ENCODE measurements at regions not wholly inside any gene's neighbourhood (a gene's known extent, or its start where the extent isn't known, plus 50 kb on each side); places are given as distances from the start of the nearest gene placed in this dataset.

DNA sequence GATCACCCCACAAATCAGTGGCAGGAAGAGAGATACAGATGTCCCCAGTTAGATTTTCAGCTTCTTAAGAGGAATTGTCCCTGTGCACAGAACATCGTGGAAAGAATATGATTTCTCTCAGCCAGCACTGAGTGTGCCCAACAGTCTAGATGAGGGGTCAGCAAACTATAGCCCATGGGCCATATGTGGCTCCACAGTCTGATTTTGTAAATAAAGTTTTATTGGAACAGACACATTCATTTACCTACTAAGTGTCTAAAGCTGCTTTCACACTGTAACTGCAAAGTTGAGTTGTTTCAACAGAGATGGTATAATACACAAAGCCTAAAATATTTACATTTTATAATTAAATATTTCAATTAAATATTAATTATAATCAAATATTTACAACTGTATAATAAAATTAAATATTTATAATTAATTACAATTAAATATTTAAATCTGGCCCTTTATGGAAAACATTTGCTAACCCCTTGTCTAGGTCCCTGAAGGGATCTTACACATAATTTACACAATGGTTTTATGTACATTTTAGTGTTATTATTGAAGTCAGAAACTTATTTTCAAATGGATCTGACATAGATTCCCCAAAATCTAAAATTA is 407.6 kb downstream of the PTPRU start:
- ATAC-seq (replicated peaks) (no peak), DNase-seq (no peak)
- no peaks in the 10 kb centered on the region for H3K36me3 Mint-ChIP-seq (ENCODE audit: insufficient read depth)
- no peaks in the 10 kb centered on the region for H3K4me1 Mint-ChIP-seq (ENCODE audit: low read depth in 2 of 2)
- no peak overlapping the region for H3K4me3 Mint-ChIP-seq
- H3K27ac Mint-ChIP-seq = no peak overlapping the region
- H3K9me3 Mint-ChIP-seq = no peaks in the 10 kb centered on the region
- H3K27me3 Mint-ChIP-seq = peaks cover 38 to 56% of the 10 kb centered on the region in 2 donors

DNA sequence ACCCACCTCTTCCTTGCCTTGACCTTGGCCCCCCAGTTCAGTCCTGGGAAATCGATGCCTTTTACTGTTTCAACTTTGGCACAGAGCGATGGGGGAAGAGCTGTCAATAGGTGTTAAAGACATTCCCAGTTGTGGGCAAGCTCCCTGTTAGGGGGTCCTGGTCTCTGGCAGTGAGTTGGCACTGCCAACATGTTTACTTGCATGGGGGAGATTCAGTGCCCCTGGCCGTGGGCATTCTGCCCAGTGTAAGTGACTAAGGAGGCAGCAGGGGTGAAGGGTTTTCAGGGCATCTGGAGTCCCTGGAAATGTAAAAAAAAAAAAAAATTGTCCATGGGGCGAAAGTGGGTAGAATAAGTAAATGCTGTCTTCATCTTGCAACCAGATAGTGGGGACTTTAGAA is 407.0 kb downstream of the PTPRU start:
- no peaks in the 10 kb centered on the region for H3K9me3 Mint-ChIP-seq
- peaks cover 36 to 51% of the 10 kb centered on the region in 2 donors for H3K27me3 Mint-ChIP-seq
- no peak overlapping the region for H3K27ac Mint-ChIP-seq
- no peaks in the 10 kb centered on the region for H3K36me3 Mint-ChIP-seq (ENCODE audit: insufficient read depth)
- no peaks in the 10 kb centered on the region for H3K4me1 Mint-ChIP-seq (ENCODE audit: low read depth in 2 of 2)
- no peak for DNase-seq
- no peak for ATAC-seq (replicated peaks)
- no peak overlapping the region for H3K4me3 Mint-ChIP-seq

- no peak overlapping the region for H3K27ac Mint-ChIP-seq
- no peaks in the 10 kb centered on the region for H3K36me3 Mint-ChIP-seq (ENCODE audit: insufficient read depth)
- no peaks in the 10 kb centered on the region for H3K9me3 Mint-ChIP-seq
- ATAC-seq (replicated peaks) = no peak
- peaks cover 29 to 46% of the 10 kb centered on the region in 2 donors for H3K27me3 Mint-ChIP-seq
- H3K4me1 Mint-ChIP-seq (ENCODE audit: low read depth in 2 of 2) = no peaks in the 10 kb centered on the region
- no peak for DNase-seq
- H3K4me3 Mint-ChIP-seq = no peak overlapping the region
These were observed 406.2 kb downstream of the PTPRU start for GRCh38 chr1:29642519-29642918.

DNA sequence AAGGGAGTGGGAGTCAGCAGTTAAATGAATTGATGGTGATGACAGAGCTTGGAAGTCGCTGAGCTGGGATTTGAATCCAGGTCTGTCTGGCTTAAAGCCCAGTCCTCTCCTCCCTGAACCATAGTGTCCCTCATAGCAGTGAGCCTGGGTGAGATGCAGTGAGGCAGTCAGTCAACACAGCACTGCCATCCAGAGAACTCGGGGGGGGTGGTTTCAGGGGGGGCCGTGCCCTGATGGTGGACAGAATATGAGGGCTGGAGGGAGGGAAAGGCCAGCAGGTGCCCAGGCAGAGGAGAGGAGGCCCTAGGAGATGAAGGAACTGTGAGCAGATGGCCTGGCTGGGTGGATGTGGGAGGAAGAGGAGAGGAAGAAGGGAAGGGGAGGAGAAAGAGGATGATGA is 405.6 kb downstream of the PTPRU start:
- ATAC-seq (replicated peaks) (no peak), DNase-seq (no peak)
- H3K27ac Mint-ChIP-seq = no peak overlapping the region
- no peaks in the 10 kb centered on the region for H3K36me3 Mint-ChIP-seq (ENCODE audit: insufficient read depth)
- H3K4me3 Mint-ChIP-seq = no peak overlapping the region
- no peaks in the 10 kb centered on the region for H3K9me3 Mint-ChIP-seq
- peaks cover 27 to 51% of the 10 kb centered on the region in 2 donors for H3K27me3 Mint-ChIP-seq
- H3K4me1 Mint-ChIP-seq (ENCODE audit: low read depth in 2 of 2) = no peaks in the 10 kb centered on the region

DNA sequence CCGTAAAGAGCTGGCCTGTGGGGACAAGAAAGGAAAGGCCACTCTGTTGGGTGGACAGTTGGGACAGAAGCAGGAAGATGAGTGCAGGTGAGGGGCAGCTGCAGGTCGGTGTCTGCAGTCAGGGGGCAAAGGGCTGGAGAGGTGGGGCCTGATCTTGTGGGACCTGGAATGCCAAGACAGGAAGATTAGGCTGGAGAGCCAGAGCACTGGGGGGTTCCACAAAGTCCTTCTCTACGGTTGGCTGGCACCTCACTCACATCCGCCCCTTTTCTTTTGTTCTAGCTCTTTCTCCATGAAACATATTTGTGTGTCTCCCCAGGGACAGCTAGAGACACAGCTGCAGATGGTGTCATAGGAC is 404.1 kb downstream of the PTPRU start:
- Mint-ChIP-seq H3K36me3 (ENCODE audit: insufficient read depth) (no peaks in the 10 kb centered on the region), H3K27me3 (peaks cover 30 to 63% of the 10 kb centered on the region in 2 donors), H3K9me3 (no peaks in the 10 kb centered on the region), H3K4me1 (ENCODE audit: low read depth in 2 of 2) (no peaks in the 10 kb centered on the region), H3K4me3 (no peak overlapping the region), H3K27ac (no peak overlapping the region)
- DNase-seq (no peak), ATAC-seq (replicated peaks) (no peak)

- Mint-ChIP-seq H3K36me3 (ENCODE audit: insufficient read depth) (no peaks in the 10 kb centered on the region), H3K27me3 (peaks cover 28 to 63% of the 10 kb centered on the region in 2 donors), H3K4me3 (no peak overlapping the region), H3K27ac (no peak overlapping the region), H3K9me3 (no peaks in the 10 kb centered on the region), H3K4me1 (ENCODE audit: low read depth in 2 of 2) (no peaks in the 10 kb centered on the region)
- ATAC-seq (replicated peaks) = no peak
- no peak for DNase-seq
These were observed 403.6 kb downstream of the PTPRU start for GRCh38 chr1:29639741-29640427.

- H3K27me3 Mint-ChIP-seq = peaks cover 29 to 65% of the 10 kb centered on the region in 2 donors
- ATAC-seq (replicated peaks) = no peak
- no peaks in the 10 kb centered on the region for H3K4me1 Mint-ChIP-seq (ENCODE audit: low read depth in 2 of 2)
- H3K36me3 Mint-ChIP-seq (ENCODE audit: insufficient read depth) = no peaks in the 10 kb centered on the region
- no peaks in the 10 kb centered on the region for H3K9me3 Mint-ChIP-seq
- no peak for DNase-seq
- H3K4me3 Mint-ChIP-seq = no peak overlapping the region
- no peak overlapping the region for H3K27ac Mint-ChIP-seq
These were observed 402.9 kb downstream of the PTPRU start for GRCh38 chr1:29639156-29639736.

DNA sequence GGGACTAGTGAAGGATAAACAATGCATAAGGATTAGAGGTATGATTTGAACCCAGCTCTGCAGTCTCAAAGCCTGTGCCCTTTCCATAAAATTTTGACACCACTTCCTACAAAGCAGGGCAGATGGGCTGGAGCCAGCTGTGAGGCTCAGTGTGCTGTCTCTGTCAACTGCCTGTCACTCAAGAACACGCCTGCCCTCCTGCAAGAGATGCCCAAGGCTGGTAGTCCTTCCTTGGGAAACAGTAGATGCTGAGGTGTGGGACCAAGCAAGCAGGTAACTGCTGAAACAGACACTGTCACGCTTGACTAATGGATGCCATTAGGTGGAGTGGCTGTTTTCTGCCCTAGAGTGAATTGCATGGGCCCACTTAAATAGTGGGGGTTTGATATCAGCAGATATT is 402.0 kb downstream of the PTPRU start:
- Mint-ChIP-seq H3K4me1 (ENCODE audit: low read depth in 2 of 2) (no peaks in the 10 kb centered on the region), H3K4me3 (no peak overlapping the region), H3K9me3 (no peaks in the 10 kb centered on the region), H3K36me3 (ENCODE audit: insufficient read depth) (no peaks in the 10 kb centered on the region), H3K27me3 (peaks cover 38 to 70% of the 10 kb centered on the region in 2 donors), H3K27ac (no peak overlapping the region)
- DNase-seq = no peak
- ATAC-seq (replicated peaks) = no peak

- no peak overlapping the region for H3K4me3 Mint-ChIP-seq
- DNase-seq = no peak
These were observed 400.6 kb downstream of the PTPRU start for GRCh38 chr1:29636936-29637335.

GRCh38 chr1:29635501-29636263 is 399.4 kb downstream of the PTPRU start:
- ATAC-seq (replicated peaks) = no peak
- DNase-seq = no peak
- H3K36me3 Mint-ChIP-seq (ENCODE audit: insufficient read depth) = no peaks in the 10 kb centered on the region
- peaks cover 37 to 79% of the 10 kb centered on the region in 2 donors for H3K27me3 Mint-ChIP-seq
- no peaks in the 10 kb centered on the region for H3K4me1 Mint-ChIP-seq (ENCODE audit: low read depth in 2 of 2)
- H3K4me3 Mint-ChIP-seq = no peak overlapping the region
- no peak overlapping the region for H3K27ac Mint-ChIP-seq
- no peaks in the 10 kb centered on the region for H3K9me3 Mint-ChIP-seq

More at GRCh38 chr1:29636936-29637335, 400.6 kb downstream of the PTPRU start:
- Mint-ChIP-seq H3K9me3 (no peaks in the 10 kb centered on the region), H3K4me1 (ENCODE audit: low read depth in 2 of 2) (no peaks in the 10 kb centered on the region), H3K27me3 (peaks cover 33 to 70% of the 10 kb centered on the region in 2 donors), H3K36me3 (ENCODE audit: insufficient read depth) (no peaks in the 10 kb centered on the region), H3K27ac (no peak overlapping the region)
- ATAC-seq (replicated peaks) = no peak

DNA sequence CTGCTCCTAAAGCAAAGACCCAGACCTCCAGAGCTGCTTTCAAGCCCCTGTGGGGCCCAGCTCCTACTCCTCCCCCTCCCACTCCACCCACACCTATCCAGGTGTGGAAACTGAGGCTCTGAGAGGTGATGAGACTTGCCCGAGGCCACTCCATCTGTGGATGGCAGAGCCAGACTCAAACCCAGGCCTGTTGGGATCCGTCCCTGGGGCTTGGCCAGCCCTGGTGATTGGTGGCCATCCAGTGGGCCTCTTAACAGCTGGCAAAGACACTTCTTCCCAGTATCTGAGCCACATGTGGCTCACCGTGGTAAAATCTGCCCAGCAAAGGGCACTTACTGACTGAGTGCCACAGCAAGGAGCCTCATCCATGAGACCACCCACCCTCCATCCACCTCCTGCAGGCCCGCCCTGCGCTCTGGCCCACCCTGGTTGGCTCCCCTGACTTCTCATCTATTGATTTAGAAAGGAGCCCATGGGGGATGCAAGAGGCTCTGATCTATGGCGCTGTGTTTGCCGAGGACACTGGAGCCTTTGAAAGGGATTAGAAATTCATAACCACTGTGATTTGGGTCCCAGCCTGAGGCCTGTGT is 398.5 kb downstream of the PTPRU start:
- Mint-ChIP-seq H3K27ac (no peak overlapping the region), H3K4me1 (ENCODE audit: low read depth in 2 of 2) (no peaks in the 10 kb centered on the region), H3K4me3 (no peak overlapping the region), H3K9me3 (no peaks in the 10 kb centered on the region), H3K36me3 (ENCODE audit: insufficient read depth) (no peaks in the 10 kb centered on the region), H3K27me3 (peaks cover 37 to 80% of the 10 kb centered on the region in 2 donors)
- no peak for ATAC-seq (replicated peaks)
- no peak for DNase-seq

DNA sequence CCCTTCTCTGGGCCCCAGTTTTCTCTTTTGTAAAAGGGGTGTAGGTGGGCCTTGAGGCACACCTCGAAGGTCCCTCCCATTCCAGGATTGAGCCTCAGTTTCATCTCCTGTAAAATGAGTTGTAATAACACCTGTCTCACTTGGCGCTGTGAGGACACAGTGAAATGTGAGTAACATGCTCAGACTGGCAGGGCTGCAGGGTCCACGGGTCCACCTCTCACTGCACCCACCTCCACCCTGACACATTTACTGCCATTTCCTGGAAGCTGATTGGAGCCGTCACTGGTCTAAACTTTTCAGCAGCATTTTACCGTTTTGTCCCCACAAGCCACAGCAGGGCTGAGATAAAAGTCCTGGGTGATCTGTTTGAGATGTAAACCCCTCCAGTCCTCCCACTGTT is 398.0 kb downstream of the PTPRU start:
- no peaks in the 10 kb centered on the region for H3K36me3 Mint-ChIP-seq (ENCODE audit: insufficient read depth)
- peaks cover 38 to 82% of the 10 kb centered on the region in 2 donors for H3K27me3 Mint-ChIP-seq
- H3K4me3 Mint-ChIP-seq = no peak overlapping the region
- no peak for ATAC-seq (replicated peaks)
- H3K9me3 Mint-ChIP-seq = no peaks in the 10 kb centered on the region
- H3K27ac Mint-ChIP-seq = no peak overlapping the region
- no peak for DNase-seq
- no peaks in the 10 kb centered on the region for H3K4me1 Mint-ChIP-seq (ENCODE audit: low read depth in 2 of 2)

DNA sequence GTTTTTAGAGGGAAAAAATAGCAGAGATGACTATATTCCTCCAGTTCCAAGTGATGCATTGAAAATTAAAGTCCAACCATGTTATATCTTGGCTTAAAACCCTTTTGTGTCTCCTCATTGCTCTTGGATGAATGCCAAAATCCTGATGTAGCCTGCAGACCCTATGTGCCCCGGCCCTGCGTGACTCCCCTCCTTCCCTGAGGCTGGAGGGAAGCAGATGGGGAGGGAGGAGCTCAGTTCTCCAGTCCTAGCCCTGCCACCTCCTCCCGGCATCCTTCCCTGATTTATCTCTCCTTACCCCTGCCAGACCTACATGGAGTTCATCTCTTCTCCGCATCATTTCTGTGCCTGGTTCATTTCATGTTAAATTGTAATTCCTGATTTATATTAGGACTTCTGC is 397.4 kb downstream of the PTPRU start:
- Mint-ChIP-seq H3K36me3 (ENCODE audit: insufficient read depth) (no peaks in the 10 kb centered on the region), H3K4me3 (no peak overlapping the region), H3K4me1 (ENCODE audit: low read depth in 2 of 2) (no peaks in the 10 kb centered on the region), H3K27ac (no peak overlapping the region), H3K27me3 (peaks cover 43 to 87% of the 10 kb centered on the region in 2 donors), H3K9me3 (no peaks in the 10 kb centered on the region)
- ATAC-seq (replicated peaks) (no peak), DNase-seq (no peak)
